Left lung (tissue), 4 donors: ENCODE measurements at regions not wholly inside any gene's neighbourhood (a gene's known extent, or its start where the extent isn't known, plus 50 kb on each side); places are given as distances from the start of the nearest gene placed in this dataset.

Experiments used
- ATAC-seq: fragments of 200-7000 bp; cut with Tn5 transposase; one replicate; pipeline ENCODE4 v1.9.1; 2020; ENCODE audit warnings: moderate library complexity
- DNase-seq, 4 donors: peaks; one replicate each; pipeline ENCODE4 v3.0.0-alpha.2; 2013 to 2020
- H3K27ac ChIP-seq, 2 donors: fragments of 200-600 bp; sonication (generic) in 1 of 2; one replicate each; pipeline versions ENCODE4 v1.5.0 to v1.8.0; 2020 to 2021
- H3K27me3 ChIP-seq, 2 donors: fragments of 200-600 bp; sonication (generic) in 1 of 2; one replicate each; pipeline versions ENCODE4 v1.5.0 to v1.8.0; 2020 to 2021
- H3K36me3 ChIP-seq, 2 donors: fragments of 200-600 bp; sonication (generic) in 1 of 2; one replicate each; pipeline versions ENCODE4 v1.5.0 to v1.8.0; 2020 to 2021
- H3K4me1 ChIP-seq, 2 donors: fragments of 200-600 bp; one replicate each; pipeline ENCODE4 v1.8.0; 2021
- H3K4me3 ChIP-seq, 2 donors: fragments of 200-600 bp; sonication (generic) in 1 of 2; one replicate each; pipeline versions ENCODE4 v1.5.0 to v1.8.0; 2020 to 2021; ENCODE audit warnings: mild to moderate bottlenecking in 1 of 2
- H3K9me3 ChIP-seq, 2 donors: fragments of 200-600 bp; sonication (generic) in 1 of 2; one replicate each; pipeline versions ENCODE4 v1.5.0 to v1.8.0; 2020 to 2021
- CTCF ChIP-seq, 2 donors: fragments of 200-600 bp; sonication (generic) in 1 of 2; IDR thresholded peaks; one replicate each; pipeline versions ENCODE4 v1.5.0 to v1.8.0; 2021; ENCODE audit warnings: antibody characterized with exemption in 2 of 2
- intact Hi-C, 2 donors: fragments of 100-400 bp; cut with DNase I; formaldehyde crosslinking; loops; one replicate each; pipeline versions ENCODE4 v1.11.2 to v1.14.2; 2022
- donor health status: DM: no; HTN: yes; CAD: no.
- donor health status: DM: no; HTN: no; CAD: no.

GRCh38 chr18:25896178-25896780 is 194.1 kb downstream of the SS18 start:
- TF ChIP-seq CTCF (IDR thresholded peaks at IDR 0.05) = peak; percentile 52 to 67
- H3K36me3 ChIP-seq = no peaks in the 10 kb centered on the region

GRCh38 chr18:25895518-25895917 is 194.9 kb downstream of the SS18 start:
- no peak overlapping the region for H3K4me3 ChIP-seq
- DNase-seq (no peak), ATAC-seq (no peak)
- no peaks in the 10 kb centered on the region for H3K27me3 ChIP-seq
- H3K9me3 ChIP-seq = no peaks in the 10 kb centered on the region
- no peak for TF ChIP-seq CTCF (IDR thresholded peaks at IDR 0.05)
- H3K36me3 ChIP-seq = no peaks in the 10 kb centered on the region
- intact Hi-C loops = loop anchor here in 1 of 2 donors (10.0 kb wide), 1 partner anchor 291 kb away; no protein-coding TSS in a partner anchor
- H3K27ac ChIP-seq = no peak overlapping the region
- H3K4me1 ChIP-seq = no peaks in the 10 kb centered on the region

More at GRCh38 chr18:25896178-25896780, 194.1 kb downstream of the SS18 start:
- DNase-seq (peak in 2 of 4 donors; percentile 14 to 49), ATAC-seq (peak; percentile 65)
- Histone ChIP-seq H3K27ac (no peak overlapping the region), H3K4me3 (no peak overlapping the region), H3K9me3 (peaks cover 0 to 6% of the 10 kb centered on the region in 2 donors), H3K27me3 (no peaks in the 10 kb centered on the region), H3K4me1 (no peaks in the 10 kb centered on the region)
- intact Hi-C loops = loop anchor here in 1 of 2 donors (10.0 kb wide), 1 partner anchor 291 kb away; no protein-coding TSS in a partner anchor

- ATAC-seq (no peak), DNase-seq (no peak)
- no peaks in the 10 kb centered on the region for H3K4me1 ChIP-seq
- TF ChIP-seq CTCF (IDR thresholded peaks at IDR 0.05) = no peak
- intact Hi-C loops = no loop called here
- H3K27ac ChIP-seq = no peak overlapping the region
- H3K9me3 ChIP-seq = peaks cover 0 to 10% of the 10 kb centered on the region in 2 donors
- H3K4me3 ChIP-seq = no peak overlapping the region
- H3K27me3 ChIP-seq = no peaks in the 10 kb centered on the region
- H3K36me3 ChIP-seq = no peaks in the 10 kb centered on the region
These were observed 204.1 kb downstream of the SS18 start for GRCh38 chr18:25886283-25886682.

GRCh38 chr18:25883091-25883490 is 207.3 kb downstream of the SS18 start:
- Histone ChIP-seq H3K36me3 (no peaks in the 10 kb centered on the region), H3K4me3 (no peak overlapping the region), H3K9me3 (peaks cover 0 to 10% of the 10 kb centered on the region in 2 donors), H3K4me1 (no peaks in the 10 kb centered on the region), H3K27me3 (no peaks in the 10 kb centered on the region), H3K27ac (no peak overlapping the region)
- intact Hi-C loops = no loop called here
- peak; percentile 59 for ATAC-seq
- DNase-seq = no peak
- no peak for TF ChIP-seq CTCF (IDR thresholded peaks at IDR 0.05)

- Histone ChIP-seq H3K4me1 (no peaks in the 10 kb centered on the region), H3K9me3 (peaks cover 0 to 7% of the 10 kb centered on the region in 2 donors), H3K36me3 (no peaks in the 10 kb centered on the region), H3K4me3 (no peak overlapping the region), H3K27me3 (peaks cover 0 to 6% of the 10 kb centered on the region in 2 donors), H3K27ac (no peak overlapping the region)
- DNase-seq = no peak
- no peak for ATAC-seq
- TF ChIP-seq CTCF (IDR thresholded peaks at IDR 0.05) = no peak
- intact Hi-C loops = no loop called here
These were observed 209.3 kb downstream of the SS18 start for GRCh38 chr18:25881149-25881548.
